Renal cortex interstitium (tissue), 11 donors: ENCODE measurements at regions not wholly inside any gene's neighbourhood (a gene's known extent, or its start where the extent isn't known, plus 50 kb on each side); places are given as distances from the start of the nearest gene placed in this dataset.
"Not testable (repeated sequence)": the region's sequence is repeated elsewhere in the genome, so short reads cannot be mapped to it uniquely, and the experiment has no call there.

Experiments used
- DNase-seq, 11 donors: peaks; one replicate each; pipeline ENCODE4 v3.0.0-alpha.2; 2013; ENCODE audit warnings: low read depth in 9 of 11, low spot score in 4 of 11; ENCODE audit errors: extremely low read depth in 1 of 11

DNA sequence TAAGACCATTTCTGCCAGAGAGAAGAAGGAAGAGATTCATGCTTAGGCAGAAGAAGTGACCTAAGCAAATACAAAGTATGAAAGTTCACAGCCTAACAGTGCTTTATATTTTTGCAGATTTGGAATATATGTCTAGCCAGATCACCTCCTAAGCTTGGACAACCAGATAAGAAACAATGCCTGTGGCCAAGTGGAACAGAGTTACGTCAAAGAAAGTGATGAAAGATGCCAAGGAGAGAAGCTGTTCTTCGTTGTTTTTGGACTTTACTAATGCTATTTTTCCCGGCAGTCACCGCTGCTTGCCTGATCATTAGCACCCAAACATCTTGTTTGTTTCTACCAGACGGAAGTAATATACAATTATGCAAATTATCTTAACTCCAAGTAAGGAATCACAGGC, 489.2 kb upstream of the C1orf87 start:
- no peak for DNase-seq

GRCh38 chr1:60560701-60561100, 487.1 kb upstream of the C1orf87 start:
- no peak for DNase-seq

GRCh38 chr1:60558236-60558635, 484.7 kb upstream of the C1orf87 start:
- DNase-seq = no peak

DNA sequence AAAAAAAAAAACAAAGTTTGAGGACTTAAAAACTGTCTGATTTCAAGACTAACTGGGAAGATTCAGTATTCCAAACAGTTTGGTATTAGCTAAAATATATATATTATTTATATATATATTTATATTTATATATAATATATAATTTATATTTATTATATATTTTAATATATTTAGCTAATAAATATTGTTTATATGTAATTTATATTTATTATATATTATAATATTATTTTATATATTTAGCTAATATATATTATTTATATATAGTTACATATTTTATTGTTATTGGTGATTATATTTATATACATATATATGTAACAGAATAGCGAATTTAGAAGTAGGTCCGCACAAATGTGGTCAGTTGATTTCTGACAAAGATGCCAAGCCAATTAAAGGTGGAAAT, 480.2 kb upstream of the C1orf87 start:
- no peak for DNase-seq

- DNase-seq = no peak
These were observed 474.3 kb upstream of the C1orf87 start for GRCh38 chr1:60547821-60548220.

GRCh38 chr1:60541831-60542532, 468.4 kb upstream of the C1orf87 start:
- DNase-seq = peak in 1 of 11 donors; percentile 8

DNA sequence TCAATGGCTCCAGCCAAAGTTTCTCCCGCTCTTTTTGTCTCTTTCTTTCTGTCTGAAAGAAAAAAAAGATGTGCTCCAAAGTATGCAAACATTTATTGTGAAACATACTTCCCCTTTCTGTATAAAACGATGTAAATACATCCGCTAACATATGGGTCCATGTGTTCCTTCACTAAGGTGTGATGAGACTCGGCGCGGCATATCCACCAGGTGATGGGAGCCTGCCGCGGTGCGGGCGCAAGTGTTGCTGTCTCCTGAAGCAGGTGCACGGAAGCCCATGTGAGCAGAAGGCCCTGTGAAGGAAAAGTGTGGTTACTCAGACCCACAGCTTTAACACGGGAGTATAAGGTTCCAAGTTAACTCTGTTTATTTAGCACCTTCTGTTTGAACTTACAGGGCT, 466.6 kb upstream of the C1orf87 start:
- DNase-seq = no peak

GRCh38 chr1:60535713-60536112, 462.1 kb upstream of the C1orf87 start:
- no peak for DNase-seq

GRCh38 chr1:60527567-60527966, 454.0 kb upstream of the C1orf87 start:
- DNase-seq = no peak

- DNase-seq = no peak
These were observed 443.4 kb upstream of the C1orf87 start for GRCh38 chr1:60516996-60517395.

DNA sequence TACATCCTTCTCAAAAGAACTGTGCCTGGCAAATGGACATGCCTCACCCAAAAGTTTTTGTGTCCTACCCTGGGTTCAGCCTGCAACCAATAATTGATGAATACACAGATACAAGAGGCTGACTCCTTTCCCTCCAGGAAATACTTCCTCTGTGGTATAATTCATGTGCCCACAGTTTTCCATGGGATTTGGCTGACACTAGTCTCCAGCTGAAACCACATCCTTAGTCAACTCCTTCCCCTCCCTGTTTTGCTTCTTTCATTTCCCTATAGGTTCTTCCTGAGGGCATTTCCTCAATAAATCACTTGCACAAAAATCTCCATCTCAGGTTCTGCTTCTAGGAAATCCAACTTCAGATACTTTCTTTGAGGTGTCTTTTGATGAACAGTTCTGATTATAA, 436.6 kb upstream of the C1orf87 start:
- DNase-seq = no peak

DNA sequence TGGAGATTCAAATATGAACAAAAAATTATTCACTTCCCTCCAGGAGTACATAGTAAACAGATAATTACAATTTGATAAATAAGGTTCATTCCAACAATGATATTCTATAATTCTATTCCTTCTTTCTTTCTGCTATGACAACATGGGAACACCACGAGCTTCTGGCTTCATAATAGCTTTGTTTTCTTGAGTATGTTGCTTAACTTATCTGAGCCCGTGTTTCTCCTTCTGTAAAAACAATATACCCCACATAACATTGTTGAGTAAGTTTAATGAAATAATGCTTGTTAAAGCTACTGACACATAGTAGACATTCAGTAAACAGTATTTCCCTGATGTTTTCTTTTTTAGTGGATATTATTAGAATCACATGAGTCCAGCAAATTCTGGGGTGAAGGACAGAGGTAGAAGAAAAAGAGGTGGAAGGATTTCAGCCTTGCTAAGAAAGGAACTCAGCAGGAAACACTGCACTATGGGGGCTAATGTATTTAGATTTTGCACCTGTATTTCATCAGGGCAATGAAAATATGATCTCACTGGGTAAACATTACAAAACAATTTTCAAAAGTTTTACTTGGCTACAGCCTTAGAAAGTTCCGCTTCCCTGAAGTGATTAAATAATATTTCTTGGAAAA, 430.8 kb upstream of the C1orf87 start:
- DNase-seq = no peak

- no peak for DNase-seq
These were observed 429.8 kb upstream of the C1orf87 start for GRCh38 chr1:60503266-60503925.

- no peak for DNase-seq
These were observed 428.9 kb upstream of the C1orf87 start for GRCh38 chr1:60502506-60502905.

DNA sequence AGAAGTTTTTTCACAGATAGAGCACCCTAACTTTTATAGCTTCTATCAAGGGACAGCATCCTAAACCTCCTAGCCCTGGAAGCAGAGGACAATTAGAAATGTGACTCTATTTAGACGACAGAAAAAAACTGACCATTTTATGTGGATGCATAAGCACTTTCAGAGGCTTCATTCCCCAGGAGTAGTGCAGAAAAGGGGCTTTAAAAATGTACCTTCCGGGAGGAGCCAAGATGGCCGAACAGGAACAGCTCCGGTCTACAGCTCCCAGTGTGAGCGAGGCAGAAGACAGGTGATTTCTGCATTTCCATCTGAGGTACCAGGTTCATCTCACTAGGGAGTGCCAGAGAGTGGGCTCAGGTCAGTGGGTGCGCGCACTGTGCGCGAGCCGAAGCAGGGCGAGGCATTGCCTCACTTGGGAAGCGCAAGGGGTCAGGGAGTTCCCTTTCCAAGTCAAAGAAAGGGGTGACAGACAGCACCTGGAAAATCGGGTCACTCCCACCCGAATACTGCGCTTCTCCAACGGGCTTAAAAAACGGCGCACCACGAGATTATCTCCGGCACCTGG, 416.4 kb upstream of the C1orf87 start:
- DNase-seq = not testable (repeated sequence)

GRCh38 chr1:60488847-60489246, 415.3 kb upstream of the C1orf87 start:
- DNase-seq = no peak

GRCh38 chr1:60487565-60488345, 414.2 kb upstream of the C1orf87 start:
- no peak for DNase-seq

GRCh38 chr1:60483509-60483908, 409.9 kb upstream of the C1orf87 start:
- DNase-seq = peak in 1 of 11 donors; percentile 7

DNA sequence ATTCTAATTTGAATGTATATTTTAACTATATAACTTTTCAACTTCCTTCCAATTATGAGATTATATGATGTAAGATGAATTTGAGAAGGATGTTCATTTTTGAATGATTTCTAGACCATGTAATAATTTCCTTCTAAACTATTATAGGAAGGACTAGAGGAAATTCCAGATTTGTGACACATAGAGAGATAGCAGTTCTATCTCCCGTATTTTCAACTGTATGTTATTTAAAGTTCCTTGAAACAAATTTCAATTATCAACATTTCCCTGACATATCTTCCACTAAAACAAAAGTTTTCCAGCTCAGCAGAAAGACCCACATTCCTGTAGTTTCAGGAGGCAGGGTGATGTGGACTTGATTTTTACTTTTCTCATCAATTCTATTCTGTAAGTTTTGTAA, 396.7 kb upstream of the C1orf87 start:
- no peak for DNase-seq
